CD4-positive, alpha-beta memory T cell (primary cell): ENCODE measurements at regions not wholly inside any gene's neighbourhood (a gene's known extent, or its start where the extent isn't known, plus 50 kb on each side); places are given as distances from the start of the nearest gene placed in this dataset.
"Not testable (repeated sequence)": the region's sequence is repeated elsewhere in the genome, so short reads cannot be mapped to it uniquely, and the experiment has no call there.

Experiments used
- CTCF ChIA-PET: fragments of 350-600 bp; sonication (Branson Sonifier 250); formaldehyde crosslinking; loops from one replicate; lab custom pipeline; 2021; ENCODE audit warnings: inconsistent platforms; ENCODE audit not compliant: partially characterized antibody; lab: Charles Lee
- POLR2A ChIA-PET: fragments of 350-600 bp; sonication (Branson Sonifier 250); formaldehyde crosslinking; loops from one replicate; lab custom pipeline; 2021; ENCODE audit not compliant: partially characterized antibody; lab: Charles Lee
- DNase-seq, 5 donors: peaks; one replicate each; pipeline versions ENCODE4 v3.0.0 to v3.0.0-alpha.2; 2020 to 2022; ENCODE audit warnings: mixed read lengths in 1 of 5
- H3K27ac ChIP-seq: one replicate; pipeline ENCODE4 v1.7.0; 2013; ENCODE audit warnings: low read depth, low read length
- H3K27me3 ChIP-seq: 2 replicates; pipeline ENCODE4 v1.7.0; 2013; ENCODE audit warnings: mild to moderate bottlenecking, low read length, moderate library complexity; ENCODE audit not compliant: insufficient read depth
- H3K36me3 ChIP-seq: 2 replicates; pipeline ENCODE4 v1.7.0; 2013; ENCODE audit warnings: mild to moderate bottlenecking, low read length, moderate library complexity; ENCODE audit not compliant: insufficient read depth
- H3K4me1 ChIP-seq: 2 replicates; pipeline ENCODE4 v1.7.0; 2013; ENCODE audit warnings: mild to moderate bottlenecking, low read length, moderate library complexity; ENCODE audit not compliant: insufficient read depth
- H3K4me3 ChIP-seq, 2 donors: one replicate each; pipeline ENCODE4 v1.7.0; 2013; ENCODE audit warnings: low read length in 2 of 2, mild to moderate bottlenecking in 1 of 2
- H3K9me3 ChIP-seq, 2 donors: one replicate each; pipeline ENCODE4 v1.7.0; 2013; ENCODE audit warnings: low read length in 2 of 2, control low read depth in 1 of 2; ENCODE audit not compliant: control insufficient read depth in 1 of 2
- H3K27ac Mint-ChIP-seq, 7 donors: one replicate each; pipeline ENCODE4 v1.8.0; 2020 to 2021; ENCODE audit warnings: mixed read lengths in 7 of 7, mild to moderate bottlenecking in 6 of 7, inconsistent platforms in 3 of 7, moderate library complexity in 3 of 7
- H3K27me3 Mint-ChIP-seq, 2 donors: one replicate each; pipeline ENCODE4 v1.8.0; 2020 to 2021; ENCODE audit warnings: mixed read lengths in 2 of 2
- H3K36me3 Mint-ChIP-seq, 2 donors: one replicate each; pipeline ENCODE4 v1.8.0; 2020 to 2021; ENCODE audit warnings: mixed read lengths in 2 of 2, inconsistent platforms in 1 of 2, mild to moderate bottlenecking in 1 of 2
- H3K4me1 Mint-ChIP-seq, 4 donors: one replicate each; pipeline ENCODE4 v1.8.0; 2020 to 2021; ENCODE audit warnings: mixed read lengths in 4 of 4, mild to moderate bottlenecking in 1 of 4
- H3K4me3 Mint-ChIP-seq, 8 donors: one replicate each; pipeline ENCODE4 v1.8.0; 2020 to 2021; ENCODE audit warnings: mixed read lengths in 8 of 8, mild to moderate bottlenecking in 7 of 8, moderate library complexity in 6 of 8, inconsistent platforms in 3 of 8
- H3K9me3 Mint-ChIP-seq, 8 donors: one replicate each; pipeline ENCODE4 v1.8.0; 2020 to 2021; ENCODE audit warnings: mixed read lengths in 8 of 8, mild to moderate bottlenecking in 5 of 8, inconsistent platforms in 3 of 8, moderate library complexity in 1 of 8
- intact Hi-C: fragments of 100-400 bp; cut with micrococcal nuclease; formaldehyde crosslinking; loops from one replicate; pipeline ENCODE4 v1.15.1; 2023

- Mint-ChIP-seq H3K9me3 (peaks cover 0 to 13% (median 6%) of the 10 kb centered on the region in 8 donors), H3K4me3 (no peak overlapping the region), H3K27me3 (no peaks in the 10 kb centered on the region), H3K27ac (no peak overlapping the region), H3K36me3 (no peaks in the 10 kb centered on the region), H3K4me1 (no peaks in the 10 kb centered on the region)
- DNase-seq: no peak
- intact Hi-C loops: no loop called here
- H3K4me3 ChIP-seq: no peak overlapping the region
- H3K27ac ChIP-seq: no peak overlapping the region
- CTCF ChIA-PET: no interaction called here
- no peaks in the 10 kb centered on the region for H3K36me3 ChIP-seq
- H3K9me3 ChIP-seq: no peaks in the 10 kb centered on the region
- H3K4me1 ChIP-seq: no peaks in the 10 kb centered on the region
- POLR2A ChIA-PET: no interaction called here
- H3K27me3 ChIP-seq: no peaks in the 10 kb centered on the region
Measured at GRCh38 chr5:17978954-17979353, 344.7 kb downstream of the TAF11L14 start.

GRCh38 chr5:17982626-17983025 lies 348.4 kb downstream of the TAF11L14 start:
- H3K9me3 ChIP-seq, H3K4me1 Mint-ChIP-seq, intact Hi-C loops, H3K27me3 ChIP-seq, CTCF ChIA-PET, POLR2A ChIA-PET, H3K4me3 Mint-ChIP-seq, H3K27ac ChIP-seq, H3K4me1 ChIP-seq, H3K36me3 Mint-ChIP-seq, H3K36me3 ChIP-seq, H3K4me3 ChIP-seq, H3K9me3 Mint-ChIP-seq, H3K27me3 Mint-ChIP-seq, H3K27ac Mint-ChIP-seq, DNase-seq: not testable (repeated sequence)

GRCh38 chr5:17989036-17989435 lies 354.8 kb downstream of the TAF11L14 start:
- peaks cover 0 to 11% (median 3%) of the 10 kb centered on the region in 8 donors for H3K9me3 Mint-ChIP-seq
- intact Hi-C loops: no loop called here
- H3K27me3 ChIP-seq: no peaks in the 10 kb centered on the region
- no peaks in the 10 kb centered on the region for H3K36me3 ChIP-seq
- no peak overlapping the region for H3K4me3 ChIP-seq
- no peaks in the 10 kb centered on the region for H3K36me3 Mint-ChIP-seq
- no peaks in the 10 kb centered on the region for H3K9me3 ChIP-seq
- POLR2A ChIA-PET: no interaction called here
- no peaks in the 10 kb centered on the region for H3K4me1 ChIP-seq
- H3K4me3 Mint-ChIP-seq: no peak overlapping the region
- no peak overlapping the region for H3K27ac Mint-ChIP-seq
- CTCF ChIA-PET: no interaction called here
- H3K4me1 Mint-ChIP-seq: no peaks in the 10 kb centered on the region
- DNase-seq: no peak
- no peaks in the 10 kb centered on the region for H3K27me3 Mint-ChIP-seq
- H3K27ac ChIP-seq: no peak overlapping the region

- Histone ChIP-seq H3K4me3 (no peak overlapping the region), H3K27ac (no peak overlapping the region), H3K27me3 (no peaks in the 10 kb centered on the region), H3K9me3 (no peaks in the 10 kb centered on the region), H3K36me3 (no peaks in the 10 kb centered on the region), H3K4me1 (no peaks in the 10 kb centered on the region)
- Mint-ChIP-seq H3K27ac (no peak overlapping the region), H3K4me3 (no peak overlapping the region), H3K36me3 (no peaks in the 10 kb centered on the region), H3K4me1 (no peaks in the 10 kb centered on the region), H3K9me3 (peaks cover 0 to 11% (median 2%) of the 10 kb centered on the region in 8 donors), H3K27me3 (no peaks in the 10 kb centered on the region)
- intact Hi-C loops: no loop called here
- CTCF ChIA-PET: interaction anchor here (1.2 kb wide), 1 partner anchor 11 kb away, joined by 3 read pairs; no protein-coding TSS in a partner anchor
- no peak for DNase-seq
- POLR2A ChIA-PET: no interaction called here
Measured at GRCh38 chr5:17989567-17990563, 355.6 kb downstream of the TAF11L14 start.

- ChIA-PET POLR2A (no interaction called here), CTCF (no interaction called here)
- H3K4me3 Mint-ChIP-seq: no peak overlapping the region
- no peak overlapping the region for H3K27ac Mint-ChIP-seq
- H3K9me3 ChIP-seq: no peaks in the 10 kb centered on the region
- H3K36me3 ChIP-seq: no peaks in the 10 kb centered on the region
- H3K4me1 ChIP-seq: no peaks in the 10 kb centered on the region
- no peak for DNase-seq
- no peaks in the 10 kb centered on the region for H3K27me3 Mint-ChIP-seq
- H3K27me3 ChIP-seq: no peaks in the 10 kb centered on the region
- H3K36me3 Mint-ChIP-seq: no peaks in the 10 kb centered on the region
- H3K27ac ChIP-seq: no peak overlapping the region
- peaks cover 0 to 8% (median 1%) of the 10 kb centered on the region in 8 donors for H3K9me3 Mint-ChIP-seq
- no peak overlapping the region for H3K4me3 ChIP-seq
- H3K4me1 Mint-ChIP-seq: no peaks in the 10 kb centered on the region
- intact Hi-C loops: no loop called here
Measured at GRCh38 chr5:17991775-17992174, 357.5 kb downstream of the TAF11L14 start.

- Histone ChIP-seq H3K4me1 (no peaks in the 10 kb centered on the region), H3K27ac (no peak overlapping the region), H3K9me3 (no peaks in the 10 kb centered on the region), H3K36me3 (no peaks in the 10 kb centered on the region), H3K27me3 (no peaks in the 10 kb centered on the region), H3K4me3 (no peak overlapping the region)
- POLR2A ChIA-PET: no interaction called here
- peaks cover 0 to 4% (median 1%) of the 10 kb centered on the region in 8 donors for H3K9me3 Mint-ChIP-seq
- CTCF ChIA-PET: no interaction called here
- H3K27ac Mint-ChIP-seq: no peak overlapping the region
- no peaks in the 10 kb centered on the region for H3K27me3 Mint-ChIP-seq
- no peak for DNase-seq
- no peak overlapping the region for H3K4me3 Mint-ChIP-seq
- no peaks in the 10 kb centered on the region for H3K4me1 Mint-ChIP-seq
- intact Hi-C loops: no loop called here
- H3K36me3 Mint-ChIP-seq: no peaks in the 10 kb centered on the region
Measured at GRCh38 chr5:17992291-17992690, 358.0 kb downstream of the TAF11L14 start.

GRCh38 chr5:17995997-17996396 lies 361.7 kb downstream of the TAF11L14 start:
- Mint-ChIP-seq H3K27me3 (no peaks in the 10 kb centered on the region), H3K36me3 (no peaks in the 10 kb centered on the region)
- CTCF ChIA-PET: no interaction called here

More at GRCh38 chr5:17995997-17996396, 361.7 kb downstream of the TAF11L14 start:
- H3K4me3 Mint-ChIP-seq: no peak overlapping the region
- Histone ChIP-seq H3K27ac (no peak overlapping the region), H3K9me3 (no peaks in the 10 kb centered on the region), H3K4me1 (no peaks in the 10 kb centered on the region), H3K27me3 (no peaks in the 10 kb centered on the region), H3K36me3 (no peaks in the 10 kb centered on the region), H3K4me3 (no peak overlapping the region)
- POLR2A ChIA-PET: no interaction called here
- intact Hi-C loops: no loop called here
- no peak overlapping the region for H3K27ac Mint-ChIP-seq
- DNase-seq: no peak
- no peaks in the 10 kb centered on the region for H3K4me1 Mint-ChIP-seq
- peaks cover 0 to 7% (median 3%) of the 10 kb centered on the region in 8 donors for H3K9me3 Mint-ChIP-seq
